WTC11 (cell line): ENCODE measurements at regions not wholly inside any gene's neighbourhood (a gene's known extent, or its start where the extent isn't known, plus 50 kb on each side); places are given as distances from the start of the nearest gene placed in this dataset.

Experiments
- ATAC-seq: fragments of 200-7000 bp; cut with Tn5 transposase; 2 replicates; pipeline ENCODE4 v1.10.0; 2021; ENCODE audit warnings: mild to moderate bottlenecking, moderate library complexity
- CTCF ChIA-PET: fragments of 300-600 bp; sonication (Branson Sonifier 250); formaldehyde crosslinking; loops from one replicate; lab custom pipeline; 2021; ENCODE audit warnings: antibody characterized with exemption; lab: Charles Lee
- POLR2A ChIA-PET: fragments of 350-600 bp; sonication (Branson Sonifier 250); formaldehyde crosslinking; loops from one replicate; lab custom pipeline; 2021; ENCODE audit warnings: antibody characterized with exemption; lab: Charles Lee
- DNase-seq: peaks from one replicate; pipeline ENCODE4 v3.0.0; 2021; ENCODE audit warnings: low spot score
- H3K27ac Mint-ChIP-seq: 2 replicates; pipeline ENCODE4 v1.8.0; 2021; ENCODE audit warnings: mixed read lengths
- H3K27me3 Mint-ChIP-seq: 2 replicates; pipeline ENCODE4 v1.8.0; 2021; ENCODE audit warnings: low read depth, mild to moderate bottlenecking, moderate library complexity, mixed read lengths
- H3K36me3 Mint-ChIP-seq: 2 replicates; pipeline ENCODE4 v1.8.0; 2021; ENCODE audit warnings: mixed read lengths
- H3K4me1 Mint-ChIP-seq: 2 replicates; pipeline ENCODE4 v1.8.0; 2022; ENCODE audit warnings: mixed read lengths
- H3K4me3 Mint-ChIP-seq: 2 replicates; pipeline ENCODE4 v1.8.0; 2021; ENCODE audit warnings: mild to moderate bottlenecking, moderate library complexity, mixed read lengths
- H3K9me3 Mint-ChIP-seq: 2 replicates; pipeline ENCODE4 v1.8.0; 2021; ENCODE audit warnings: mixed read lengths
- EMX1 ChIP-seq: fragments of 250-450 bp; sonication (Bioruptor Pico); IDR thresholded peaks from 2 replicates; pipeline ENCODE4 v1.8.0; 2021; ENCODE audit warnings: mild to moderate bottlenecking
- FOXJ3 ChIP-seq: sonication (generic); formaldehyde crosslinking; IDR thresholded peaks from 2 replicates; pipeline ENCODE4 v1.9.0; 2021; ENCODE audit warnings: missing genetic modification reagents, mild to moderate bottlenecking, borderline replicate concordance
- KAT7 ChIP-seq: sonication (generic); formaldehyde crosslinking; IDR thresholded peaks from 2 replicates; pipeline ENCODE4 v1.8.1; 2023; ENCODE audit warnings: missing genetic modification reagents, mild to moderate bottlenecking, borderline replicate concordance
- NFATC4 ChIP-seq: fragments of 250-450 bp; sonication (Bioruptor Pico); IDR thresholded peaks from 2 replicates; pipeline ENCODE4 v1.9.0; 2021; ENCODE audit warnings: mild to moderate bottlenecking
- ZNF263 ChIP-seq: sonication (generic); formaldehyde crosslinking; IDR thresholded peaks from 2 replicates; pipeline ENCODE4 v1.8.1; 2022; ENCODE audit warnings: low read depth, mild to moderate bottlenecking, moderate library complexity, missing genetic modification reagents
- ZNF396 ChIP-seq: fragments of 250-450 bp; sonication (Bioruptor Pico); IDR thresholded peaks from 2 replicates; pipeline ENCODE4 v1.8.0; 2021; ENCODE audit warnings: mild to moderate bottlenecking, moderate library complexity, borderline replicate concordance
- ZNF423 ChIP-seq: fragments of 250-450 bp; sonication (Bioruptor Pico); IDR thresholded peaks from 2 replicates; pipeline ENCODE4 v2.1.2; 2022; ENCODE audit warnings: mild to moderate bottlenecking, moderate library complexity
- TF ChIP-seq, protein P1 (sequence below): sonication (generic); formaldehyde crosslinking; IDR thresholded peaks from 2 replicates; pipeline ENCODE4 v1.8.1; 2022; ENCODE audit warnings: mild to moderate bottlenecking, moderate library complexity, missing genetic modification reagents
- TF ChIP-seq, protein P2 (sequence below): sonication (generic); formaldehyde crosslinking; IDR thresholded peaks from 2 replicates; pipeline ENCODE4 v1.8.0; 2022; ENCODE audit warnings: mild to moderate bottlenecking, missing genetic modification reagents
- TF ChIP-seq, protein P3 (sequence below): fragments of 250-450 bp; sonication (Bioruptor Pico); IDR thresholded peaks from 2 replicates; pipeline ENCODE4 v1.8.0; 2021; ENCODE audit warnings: mild to moderate bottlenecking
- TF ChIP-seq, protein P4 (sequence below): fragments of 250-450 bp; sonication (Bioruptor Pico); conservative IDR thresholded peaks from 2 replicates; pipeline ENCODE4 v1.9.0; 2021; ENCODE audit warnings: mild to moderate bottlenecking
- TF ChIP-seq, protein P5 (sequence below): sonication (generic); formaldehyde crosslinking; IDR thresholded peaks from 2 replicates; pipeline ENCODE4 v1.8.1; 2023; ENCODE audit warnings: mild to moderate bottlenecking, missing genetic modification reagents, moderate library complexity
- TF ChIP-seq, protein P6 (sequence below): sonication (generic); formaldehyde crosslinking; IDR thresholded peaks from 2 replicates; pipeline ENCODE4 v1.8.0; 2022; ENCODE audit warnings: mild to moderate bottlenecking, missing genetic modification reagents
- TF ChIP-seq, protein P7 (sequence below): sonication (generic); formaldehyde crosslinking; IDR thresholded peaks from 2 replicates; pipeline ENCODE4 v1.8.1; 2022; ENCODE audit warnings: missing genetic modification reagents, borderline replicate concordance
- TF ChIP-seq, protein P8 (sequence below): sonication (generic); formaldehyde crosslinking; IDR thresholded peaks from 2 replicates; pipeline ENCODE4 v1.8.0; 2023; ENCODE audit warnings: missing genetic modification reagents, mild to moderate bottlenecking, borderline replicate concordance
- TF ChIP-seq, protein P9 (sequence below): sonication (generic); formaldehyde crosslinking; IDR thresholded peaks from 2 replicates; pipeline ENCODE4 v1.8.1; 2023; ENCODE audit warnings: mild to moderate bottlenecking, moderate library complexity, missing genetic modification reagents
- TF ChIP-seq, protein P10 (sequence below): sonication (generic); formaldehyde crosslinking; IDR thresholded peaks from 2 replicates; pipeline ENCODE4 v1.8.0; 2023; ENCODE audit warnings: missing genetic modification reagents

DNA sequence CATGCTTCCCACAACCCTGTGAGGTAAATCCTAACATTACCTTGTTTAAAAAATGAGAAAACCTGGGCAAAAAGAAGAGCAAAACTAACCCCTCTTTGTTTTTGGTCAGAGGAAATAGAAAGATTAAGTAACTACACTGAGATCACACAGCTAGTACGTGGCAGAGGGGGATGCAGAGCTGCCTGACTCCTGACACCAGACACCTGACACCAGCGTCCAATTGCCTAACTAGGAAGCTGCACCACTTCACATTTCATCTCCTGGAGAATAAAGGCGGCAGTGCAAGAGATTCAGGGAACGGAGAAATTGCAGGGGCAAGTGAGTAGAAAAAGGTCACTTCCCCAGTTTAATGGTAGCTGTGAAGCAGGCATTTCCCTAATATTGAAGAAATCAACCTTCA lies 229.3 kb upstream of the PTBP2 start (continued):
- TF ChIP-seq FOXJ3 (CRISPR knock-in tag) (no peak), ZNF396 (CRISPR knock-in tag) (no peak)
- TF ChIP-seq, protein P1, sequence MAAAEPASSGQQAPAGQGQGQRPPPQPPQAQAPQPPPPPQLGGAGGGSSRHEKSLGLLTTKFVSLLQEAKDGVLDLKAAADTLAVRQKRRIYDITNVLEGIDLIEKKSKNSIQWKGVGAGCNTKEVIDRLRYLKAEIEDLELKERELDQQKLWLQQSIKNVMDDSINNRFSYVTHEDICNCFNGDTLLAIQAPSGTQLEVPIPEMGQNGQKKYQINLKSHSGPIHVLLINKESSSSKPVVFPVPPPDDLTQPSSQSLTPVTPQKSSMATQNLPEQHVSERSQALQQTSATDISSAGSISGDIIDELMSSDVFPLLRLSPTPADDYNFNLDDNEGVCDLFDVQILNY (CRISPR knock-in tag): no peak

DNA sequence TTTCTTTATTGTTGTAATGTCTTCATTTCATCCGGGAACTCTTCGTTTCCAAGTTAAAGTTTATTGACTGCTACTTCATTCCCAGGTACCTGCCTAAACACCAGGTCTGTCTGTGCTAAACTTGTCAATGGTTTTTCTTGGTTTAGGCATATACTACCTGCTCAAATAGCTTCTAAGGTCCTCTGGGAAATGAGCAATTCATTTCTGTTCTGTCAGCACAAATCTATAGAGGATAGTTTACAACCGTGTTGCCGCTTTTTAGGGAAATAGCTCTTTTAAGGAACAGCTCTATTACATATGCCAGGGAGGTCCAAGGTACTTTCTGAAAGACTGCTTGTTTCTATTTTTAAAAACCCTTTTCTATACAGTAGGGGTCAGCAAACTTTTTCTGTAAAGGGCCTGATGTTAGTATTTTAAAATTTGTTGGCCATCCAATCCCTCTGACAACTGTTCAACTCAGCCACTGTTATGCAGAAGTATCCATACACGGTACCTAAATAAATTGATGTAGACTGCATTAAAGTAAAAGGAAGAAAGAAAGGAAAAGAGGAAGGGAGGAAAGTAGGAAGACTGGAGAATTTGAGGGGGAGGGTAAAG lies 222.7 kb upstream of the PTBP2 start:
- no peak overlapping the region for H3K27ac Mint-ChIP-seq
- TF ChIP-seq, protein P2, sequence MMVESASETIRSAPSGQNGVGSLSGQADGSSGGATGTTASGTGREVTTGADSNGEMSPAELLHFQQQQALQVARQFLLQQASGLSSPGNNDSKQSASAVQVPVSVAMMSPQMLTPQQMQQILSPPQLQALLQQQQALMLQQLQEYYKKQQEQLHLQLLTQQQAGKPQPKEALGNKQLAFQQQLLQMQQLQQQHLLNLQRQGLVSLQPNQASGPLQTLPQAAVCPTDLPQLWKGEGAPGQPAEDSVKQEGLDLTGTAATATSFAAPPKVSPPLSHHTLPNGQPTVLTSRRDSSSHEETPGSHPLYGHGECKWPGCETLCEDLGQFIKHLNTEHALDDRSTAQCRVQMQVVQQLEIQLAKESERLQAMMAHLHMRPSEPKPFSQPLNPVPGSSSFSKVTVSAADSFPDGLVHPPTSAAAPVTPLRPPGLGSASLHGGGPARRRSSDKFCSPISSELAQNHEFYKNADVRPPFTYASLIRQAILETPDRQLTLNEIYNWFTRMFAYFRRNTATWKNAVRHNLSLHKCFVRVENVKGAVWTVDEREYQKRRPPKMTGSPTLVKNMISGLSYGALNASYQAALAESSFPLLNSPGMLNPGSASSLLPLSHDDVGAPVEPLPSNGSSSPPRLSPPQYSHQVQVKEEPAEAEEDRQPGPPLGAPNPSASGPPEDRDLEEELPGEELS: no peak
- no peak for TF ChIP-seq EMX1 (CRISPR knock-in tag)
- TF ChIP-seq, protein P3, sequence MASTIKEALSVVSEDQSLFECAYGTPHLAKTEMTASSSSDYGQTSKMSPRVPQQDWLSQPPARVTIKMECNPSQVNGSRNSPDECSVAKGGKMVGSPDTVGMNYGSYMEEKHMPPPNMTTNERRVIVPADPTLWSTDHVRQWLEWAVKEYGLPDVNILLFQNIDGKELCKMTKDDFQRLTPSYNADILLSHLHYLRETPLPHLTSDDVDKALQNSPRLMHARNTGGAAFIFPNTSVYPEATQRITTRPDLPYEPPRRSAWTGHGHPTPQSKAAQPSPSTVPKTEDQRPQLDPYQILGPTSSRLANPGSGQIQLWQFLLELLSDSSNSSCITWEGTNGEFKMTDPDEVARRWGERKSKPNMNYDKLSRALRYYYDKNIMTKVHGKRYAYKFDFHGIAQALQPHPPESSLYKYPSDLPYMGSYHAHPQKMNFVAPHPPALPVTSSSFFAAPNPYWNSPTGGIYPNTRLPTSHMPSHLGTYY: no peak
- no peak for TF ChIP-seq NFATC4 (CRISPR knock-in tag)
- TF ChIP-seq, protein P4, sequence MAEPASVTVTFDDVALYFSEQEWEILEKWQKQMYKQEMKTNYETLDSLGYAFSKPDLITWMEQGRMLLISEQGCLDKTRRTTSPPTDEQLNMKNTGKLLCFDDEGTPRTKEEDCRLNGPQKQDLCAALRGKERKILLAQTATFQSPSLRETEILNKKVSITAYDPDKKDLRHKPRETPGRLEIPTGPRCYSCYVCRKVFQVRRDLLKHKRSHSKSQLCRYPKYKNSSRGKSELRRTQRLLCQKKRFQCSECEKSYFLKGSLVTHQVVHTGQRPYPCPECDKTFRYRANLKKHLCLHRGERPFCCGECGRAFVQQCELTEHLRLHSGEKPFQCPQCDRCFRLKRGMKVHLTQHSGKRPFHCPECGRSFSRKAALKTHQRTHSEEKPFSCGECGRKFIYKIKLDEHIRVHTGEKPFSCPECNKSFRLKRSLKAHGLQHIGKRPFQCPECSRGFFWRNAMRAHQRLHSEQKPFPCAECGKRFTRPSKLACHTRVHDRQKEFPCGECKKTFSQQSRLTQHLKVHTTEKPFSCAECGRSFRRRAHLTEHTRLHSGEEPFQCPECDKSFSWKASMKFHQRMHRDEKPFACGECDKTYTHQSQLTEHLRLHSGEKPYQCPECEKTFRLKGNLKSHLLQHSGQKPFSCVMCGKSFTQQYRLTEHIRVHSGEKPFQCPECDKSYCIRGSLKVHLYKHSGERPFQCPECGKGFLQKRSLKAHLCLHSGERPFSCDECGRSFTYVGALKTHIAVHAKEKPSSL (CRISPR knock-in tag): no peak
- TF ChIP-seq ZNF423 (CRISPR knock-in tag): no peak
- TF ChIP-seq, protein P5, sequence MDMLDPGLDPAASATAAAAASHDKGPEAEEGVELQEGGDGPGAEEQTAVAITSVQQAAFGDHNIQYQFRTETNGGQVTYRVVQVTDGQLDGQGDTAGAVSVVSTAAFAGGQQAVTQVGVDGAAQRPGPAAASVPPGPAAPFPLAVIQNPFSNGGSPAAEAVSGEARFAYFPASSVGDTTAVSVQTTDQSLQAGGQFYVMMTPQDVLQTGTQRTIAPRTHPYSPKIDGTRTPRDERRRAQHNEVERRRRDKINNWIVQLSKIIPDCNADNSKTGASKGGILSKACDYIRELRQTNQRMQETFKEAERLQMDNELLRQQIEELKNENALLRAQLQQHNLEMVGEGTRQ (CRISPR knock-in tag): no peak
- no peak for TF ChIP-seq KAT7 (CRISPR knock-in tag)
- TF ChIP-seq, protein P6, sequence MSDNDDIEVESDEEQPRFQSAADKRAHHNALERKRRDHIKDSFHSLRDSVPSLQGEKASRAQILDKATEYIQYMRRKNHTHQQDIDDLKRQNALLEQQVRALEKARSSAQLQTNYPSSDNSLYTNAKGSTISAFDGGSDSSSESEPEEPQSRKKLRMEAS (CRISPR knock-in tag): no peak
- TF ChIP-seq, protein P7, sequence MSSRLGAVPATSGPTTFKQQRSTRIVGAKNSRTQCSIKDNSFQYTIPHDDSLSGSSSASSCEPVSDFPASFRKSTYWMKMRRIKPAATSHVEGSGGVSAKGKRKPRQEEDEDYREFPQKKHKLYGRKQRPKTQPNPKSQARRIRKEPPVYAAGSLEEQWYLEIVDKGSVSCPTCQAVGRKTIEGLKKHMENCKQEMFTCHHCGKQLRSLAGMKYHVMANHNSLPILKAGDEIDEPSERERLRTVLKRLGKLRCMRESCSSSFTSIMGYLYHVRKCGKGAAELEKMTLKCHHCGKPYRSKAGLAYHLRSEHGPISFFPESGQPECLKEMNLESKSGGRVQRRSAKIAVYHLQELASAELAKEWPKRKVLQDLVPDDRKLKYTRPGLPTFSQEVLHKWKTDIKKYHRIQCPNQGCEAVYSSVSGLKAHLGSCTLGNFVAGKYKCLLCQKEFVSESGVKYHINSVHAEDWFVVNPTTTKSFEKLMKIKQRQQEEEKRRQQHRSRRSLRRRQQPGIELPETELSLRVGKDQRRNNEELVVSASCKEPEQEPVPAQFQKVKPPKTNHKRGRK (CRISPR knock-in tag): no peak
- TF ChIP-seq, protein P8, sequence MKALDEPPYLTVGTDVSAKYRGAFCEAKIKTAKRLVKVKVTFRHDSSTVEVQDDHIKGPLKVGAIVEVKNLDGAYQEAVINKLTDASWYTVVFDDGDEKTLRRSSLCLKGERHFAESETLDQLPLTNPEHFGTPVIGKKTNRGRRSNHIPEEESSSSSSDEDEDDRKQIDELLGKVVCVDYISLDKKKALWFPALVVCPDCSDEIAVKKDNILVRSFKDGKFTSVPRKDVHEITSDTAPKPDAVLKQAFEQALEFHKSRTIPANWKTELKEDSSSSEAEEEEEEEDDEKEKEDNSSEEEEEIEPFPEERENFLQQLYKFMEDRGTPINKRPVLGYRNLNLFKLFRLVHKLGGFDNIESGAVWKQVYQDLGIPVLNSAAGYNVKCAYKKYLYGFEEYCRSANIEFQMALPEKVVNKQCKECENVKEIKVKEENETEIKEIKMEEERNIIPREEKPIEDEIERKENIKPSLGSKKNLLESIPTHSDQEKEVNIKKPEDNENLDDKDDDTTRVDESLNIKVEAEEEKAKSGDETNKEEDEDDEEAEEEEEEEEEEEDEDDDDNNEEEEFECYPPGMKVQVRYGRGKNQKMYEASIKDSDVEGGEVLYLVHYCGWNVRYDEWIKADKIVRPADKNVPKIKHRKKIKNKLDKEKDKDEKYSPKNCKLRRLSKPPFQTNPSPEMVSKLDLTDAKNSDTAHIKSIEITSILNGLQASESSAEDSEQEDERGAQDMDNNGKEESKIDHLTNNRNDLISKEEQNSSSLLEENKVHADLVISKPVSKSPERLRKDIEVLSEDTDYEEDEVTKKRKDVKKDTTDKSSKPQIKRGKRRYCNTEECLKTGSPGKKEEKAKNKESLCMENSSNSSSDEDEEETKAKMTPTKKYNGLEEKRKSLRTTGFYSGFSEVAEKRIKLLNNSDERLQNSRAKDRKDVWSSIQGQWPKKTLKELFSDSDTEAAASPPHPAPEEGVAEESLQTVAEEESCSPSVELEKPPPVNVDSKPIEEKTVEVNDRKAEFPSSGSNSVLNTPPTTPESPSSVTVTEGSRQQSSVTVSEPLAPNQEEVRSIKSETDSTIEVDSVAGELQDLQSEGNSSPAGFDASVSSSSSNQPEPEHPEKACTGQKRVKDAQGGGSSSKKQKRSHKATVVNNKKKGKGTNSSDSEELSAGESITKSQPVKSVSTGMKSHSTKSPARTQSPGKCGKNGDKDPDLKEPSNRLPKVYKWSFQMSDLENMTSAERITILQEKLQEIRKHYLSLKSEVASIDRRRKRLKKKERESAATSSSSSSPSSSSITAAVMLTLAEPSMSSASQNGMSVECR (CRISPR knock-in tag): no peak
- TF ChIP-seq, protein P9, sequence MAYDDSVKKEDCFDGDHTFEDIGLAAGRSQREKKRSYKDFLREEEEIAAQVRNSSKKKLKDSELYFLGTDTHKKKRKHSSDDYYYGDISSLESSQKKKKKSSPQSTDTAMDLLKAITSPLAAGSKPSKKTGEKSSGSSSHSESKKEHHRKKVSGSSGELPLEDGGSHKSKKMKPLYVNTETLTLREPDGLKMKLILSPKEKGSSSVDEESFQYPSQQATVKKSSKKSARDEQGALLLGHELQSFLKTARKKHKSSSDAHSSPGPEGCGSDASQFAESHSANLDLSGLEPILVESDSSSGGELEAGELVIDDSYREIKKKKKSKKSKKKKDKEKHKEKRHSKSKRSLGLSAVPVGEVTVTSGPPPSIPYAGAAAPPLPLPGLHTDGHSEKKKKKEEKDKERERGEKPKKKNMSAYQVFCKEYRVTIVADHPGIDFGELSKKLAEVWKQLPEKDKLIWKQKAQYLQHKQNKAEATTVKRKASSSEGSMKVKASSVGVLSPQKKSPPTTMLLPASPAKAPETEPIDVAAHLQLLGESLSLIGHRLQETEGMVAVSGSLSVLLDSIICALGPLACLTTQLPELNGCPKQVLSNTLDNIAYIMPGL (CRISPR knock-in tag): no peak
- no peak for TF ChIP-seq ZNF263 (CRISPR knock-in tag)
- TF ChIP-seq, protein P10, sequence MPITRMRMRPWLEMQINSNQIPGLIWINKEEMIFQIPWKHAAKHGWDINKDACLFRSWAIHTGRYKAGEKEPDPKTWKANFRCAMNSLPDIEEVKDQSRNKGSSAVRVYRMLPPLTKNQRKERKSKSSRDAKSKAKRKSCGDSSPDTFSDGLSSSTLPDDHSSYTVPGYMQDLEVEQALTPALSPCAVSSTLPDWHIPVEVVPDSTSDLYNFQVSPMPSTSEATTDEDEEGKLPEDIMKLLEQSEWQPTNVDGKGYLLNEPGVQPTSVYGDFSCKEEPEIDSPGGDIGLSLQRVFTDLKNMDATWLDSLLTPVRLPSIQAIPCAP (CRISPR knock-in tag): no peak
- peaks cover 6% of the 10 kb centered on the region for H3K9me3 Mint-ChIP-seq
- no peak for DNase-seq
- H3K4me3 Mint-ChIP-seq: no peak overlapping the region
- no peak for ATAC-seq
- peaks cover 12% of the 10 kb centered on the region for H3K4me1 Mint-ChIP-seq
- peaks cover 23% of the 10 kb centered on the region for H3K27me3 Mint-ChIP-seq
- POLR2A ChIA-PET: interaction anchor here (0.6 kb wide), 1 partner anchor 247 kb away, joined by 4 read pairs; no protein-coding TSS in a partner anchor
- H3K36me3 Mint-ChIP-seq: no peaks in the 10 kb centered on the region
- CTCF ChIA-PET: no interaction called here
